H1 (cell line): ENCODE measurements at regions not wholly inside any gene's neighbourhood (a gene's known extent, or its start where the extent isn't known, plus 50 kb on each side); places are given as distances from the start of the nearest gene placed in this dataset.

Source experiments
- CBX5 ChIP-seq: fragments of 300-800, 300-1000 bp; sonication (generic); IDR thresholded peaks from 2 replicates; pipeline ENCODE4 v1.7.1; 2016; ENCODE audit warnings: antibody characterized with exemption, low read length, low read depth
- PHF8 ChIP-seq: fragments of 200-600 bp; sonication (generic); conservative IDR thresholded peaks from 2 replicates; pipeline ENCODE4 v1.7.1; 2012; ENCODE audit warnings: low read depth, mild to moderate bottlenecking, inconsistent platforms, low read length, moderate library complexity

GRCh38 chr3:154034797-154035330 is 86.3 kb upstream of the ARHGEF26 start:
- TF ChIP-seq PHF8 (no peak), CBX5 (no peak)
